ENCODE measurements at regions not wholly inside any gene's neighbourhood (a gene's known extent, or its start where the extent isn't known, plus 50 kb on each side); places are given as distances from the start of the nearest gene placed in this dataset.

GRCh38 chr4:128471576-128471975, 184.0 kb upstream of the PGRMC2 start:
- Mint-ChIP-seq H3K36me3 (peaks cover 3% of the 10 kb centered on the region), H3K4me1 (ENCODE audit: unreplicated experiment) (no peaks in the 10 kb centered on the region), H3K27ac (no peak overlapping the region), H3K27me3 (no peaks in the 10 kb centered on the region), H3K4me3 (no peak overlapping the region), H3K9me3 (no peaks in the 10 kb centered on the region)
- DNase-seq (ENCODE audit: extremely low spot score, unreplicated experiment): no peak
- TF ChIP-seq CTCF (conservative IDR thresholded peaks at IDR 0.05): no peak

- no peak for DNase-seq (ENCODE audit: extremely low spot score, unreplicated experiment)
- no peak for TF ChIP-seq CTCF (conservative IDR thresholded peaks at IDR 0.05)
- Mint-ChIP-seq H3K4me3 (no peak overlapping the region), H3K27me3 (no peaks in the 10 kb centered on the region), H3K36me3 (peaks cover 3% of the 10 kb centered on the region), H3K27ac (no peak overlapping the region), H3K4me1 (ENCODE audit: unreplicated experiment) (no peaks in the 10 kb centered on the region), H3K9me3 (no peaks in the 10 kb centered on the region)
These were observed 183.0 kb upstream of the PGRMC2 start for GRCh38 chr4:128470492-128471053.

GRCh38 chr4:128468123-128468989, 180.7 kb upstream of the PGRMC2 start:
- Mint-ChIP-seq H3K27ac (no peak overlapping the region), H3K36me3 (no peaks in the 10 kb centered on the region), H3K9me3 (no peaks in the 10 kb centered on the region), H3K27me3 (no peaks in the 10 kb centered on the region), H3K4me1 (ENCODE audit: unreplicated experiment) (no peaks in the 10 kb centered on the region), H3K4me3 (no peak overlapping the region)
- no peak for DNase-seq (ENCODE audit: extremely low spot score, unreplicated experiment)
- TF ChIP-seq CTCF (conservative IDR thresholded peaks at IDR 0.05): no peak

GRCh38 chr4:128465523-128465922, 177.9 kb upstream of the PGRMC2 start:
- no peak overlapping the region for H3K27ac Mint-ChIP-seq
- no peaks in the 10 kb centered on the region for H3K4me1 Mint-ChIP-seq (ENCODE audit: unreplicated experiment)
- no peak for DNase-seq (ENCODE audit: extremely low spot score, unreplicated experiment)
- H3K4me3 Mint-ChIP-seq: no peak overlapping the region
- H3K9me3 Mint-ChIP-seq: no peaks in the 10 kb centered on the region
- TF ChIP-seq CTCF (conservative IDR thresholded peaks at IDR 0.05): no peak
- no peaks in the 10 kb centered on the region for H3K36me3 Mint-ChIP-seq
- H3K27me3 Mint-ChIP-seq: no peaks in the 10 kb centered on the region

- TF ChIP-seq CTCF (conservative IDR thresholded peaks at IDR 0.05): no peak
- Mint-ChIP-seq H3K27me3 (peaks cover 3% of the 10 kb centered on the region), H3K27ac (no peak overlapping the region), H3K9me3 (no peaks in the 10 kb centered on the region), H3K4me3 (no peak overlapping the region), H3K36me3 (no peaks in the 10 kb centered on the region), H3K4me1 (ENCODE audit: unreplicated experiment) (peaks cover 4% of the 10 kb centered on the region)
- DNase-seq (ENCODE audit: extremely low spot score, unreplicated experiment): no peak
These were observed 175.4 kb upstream of the PGRMC2 start for GRCh38 chr4:128463006-128463405.

Data from type B pancreatic cell (in vitro differentiated cells).